ENCODE measurements at regions not wholly inside any gene's neighbourhood (a gene's known extent, or its start where the extent isn't known, plus 50 kb on each side); places are given as distances from the start of the nearest gene placed in this dataset.

DNA sequence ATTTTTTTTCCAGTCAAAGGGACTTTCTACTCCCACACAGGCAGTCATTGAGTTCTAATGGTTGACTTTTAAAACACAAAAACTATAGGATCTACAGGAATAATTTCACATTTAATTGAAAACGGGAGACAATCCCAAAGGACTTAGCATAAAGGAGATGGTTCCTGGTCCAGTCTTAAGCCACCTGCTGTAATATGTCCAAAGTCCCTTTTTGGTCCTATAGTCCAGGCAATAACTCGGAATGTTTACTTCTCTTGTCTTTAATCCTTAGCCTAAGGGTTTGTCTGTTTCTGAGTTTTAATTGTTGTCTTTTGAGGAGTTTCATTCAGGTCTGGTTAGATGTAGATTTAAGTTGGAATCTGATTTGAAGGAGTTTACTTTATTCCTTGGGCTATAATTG lies 184.9 kb downstream of the BAMBI start:
- intact Hi-C loops (cut with DNase I): no loop called here
- H3K9me3 ChIP-seq: no peaks in the 10 kb centered on the region
- 53 to 75% methylated on average over 2 of the region's 2 CpGs for WGBS, 2 donors
- TF ChIP-seq POLR2A (IDR thresholded peaks at IDR 0.05): no peak
- TF ChIP-seq, protein P1, sequence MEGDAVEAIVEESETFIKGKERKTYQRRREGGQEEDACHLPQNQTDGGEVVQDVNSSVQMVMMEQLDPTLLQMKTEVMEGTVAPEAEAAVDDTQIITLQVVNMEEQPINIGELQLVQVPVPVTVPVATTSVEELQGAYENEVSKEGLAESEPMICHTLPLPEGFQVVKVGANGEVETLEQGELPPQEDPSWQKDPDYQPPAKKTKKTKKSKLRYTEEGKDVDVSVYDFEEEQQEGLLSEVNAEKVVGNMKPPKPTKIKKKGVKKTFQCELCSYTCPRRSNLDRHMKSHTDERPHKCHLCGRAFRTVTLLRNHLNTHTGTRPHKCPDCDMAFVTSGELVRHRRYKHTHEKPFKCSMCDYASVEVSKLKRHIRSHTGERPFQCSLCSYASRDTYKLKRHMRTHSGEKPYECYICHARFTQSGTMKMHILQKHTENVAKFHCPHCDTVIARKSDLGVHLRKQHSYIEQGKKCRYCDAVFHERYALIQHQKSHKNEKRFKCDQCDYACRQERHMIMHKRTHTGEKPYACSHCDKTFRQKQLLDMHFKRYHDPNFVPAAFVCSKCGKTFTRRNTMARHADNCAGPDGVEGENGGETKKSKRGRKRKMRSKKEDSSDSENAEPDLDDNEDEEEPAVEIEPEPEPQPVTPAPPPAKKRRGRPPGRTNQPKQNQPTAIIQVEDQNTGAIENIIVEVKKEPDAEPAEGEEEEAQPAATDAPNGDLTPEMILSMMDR (IDR thresholded peaks at IDR 0.05): no peak
- H3K36me3 ChIP-seq: no peaks in the 10 kb centered on the region
- no peak for DNase-seq
- no peak overlapping the region for H3K4me3 ChIP-seq
- H3K4me1 ChIP-seq: no peaks in the 10 kb centered on the region
- no peak overlapping the region for H3K27ac ChIP-seq
- peaks cover 0 to 27% (median 0%) of the 10 kb centered on the region in 4 donors for H3K27me3 ChIP-seq

DNA sequence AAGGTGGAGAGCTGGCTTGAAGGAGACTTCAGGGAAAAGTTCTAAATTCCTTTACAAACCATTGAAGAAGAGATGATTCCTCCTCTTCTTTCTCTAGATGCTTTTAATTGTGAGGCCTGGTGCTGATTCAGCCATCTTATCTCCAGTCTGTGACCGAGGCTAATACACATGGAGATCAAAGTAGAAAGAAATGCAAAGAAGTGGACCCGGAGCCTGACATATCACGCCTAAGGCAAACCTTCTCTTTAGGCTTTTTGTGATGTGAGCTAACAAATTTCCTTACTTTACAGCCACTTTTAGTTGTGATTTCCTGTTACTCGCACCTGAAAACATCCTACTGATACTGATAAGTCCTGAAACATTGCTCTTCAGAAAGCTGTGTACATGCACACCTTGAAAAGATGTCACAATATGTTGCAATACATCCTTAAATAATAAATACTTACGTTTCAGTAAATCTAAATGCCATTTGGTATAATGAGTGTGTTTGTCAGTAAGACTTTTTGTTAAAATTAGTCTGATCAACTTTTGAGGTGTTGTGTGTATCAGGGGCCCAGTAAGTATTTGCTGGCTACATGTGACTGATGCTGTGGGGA lies 192.4 kb downstream of the BAMBI start:
- Histone ChIP-seq H3K9me3 (no peaks in the 10 kb centered on the region), H3K4me1 (no peaks in the 10 kb centered on the region), H3K27ac (no peak overlapping the region), H3K27me3 (peaks cover 0 to 4% (median 0%) of the 10 kb centered on the region in 4 donors), H3K36me3 (no peaks in the 10 kb centered on the region), H3K4me3 (no peak overlapping the region)
- TF ChIP-seq POLR2A (IDR thresholded peaks at IDR 0.05): no peak
- TF ChIP-seq, protein P1 (IDR thresholded peaks at IDR 0.05): no peak
- intact Hi-C loops (cut with DNase I): no loop called here
- 65 to 68% methylated on average over 5 of the region's 5 CpGs for WGBS, 2 donors
- no peak for DNase-seq

- Histone ChIP-seq H3K36me3 (no peaks in the 10 kb centered on the region), H3K9me3 (no peaks in the 10 kb centered on the region), H3K27me3 (peaks cover 0 to 5% (median 0%) of the 10 kb centered on the region in 4 donors), H3K27ac (no peak overlapping the region), H3K4me3 (no peak overlapping the region), H3K4me1 (no peaks in the 10 kb centered on the region)
- 81 to 84% methylated on average over 4 of the region's 4 CpGs for WGBS, 2 donors
- intact Hi-C loops (cut with DNase I): no loop called here
- TF ChIP-seq, protein P1 (IDR thresholded peaks at IDR 0.05): no peak
- TF ChIP-seq POLR2A (IDR thresholded peaks at IDR 0.05): no peak
- DNase-seq: no peak
Measured at GRCh38 chr10:28871665-28872064, 194.3 kb downstream of the BAMBI start.

DNA sequence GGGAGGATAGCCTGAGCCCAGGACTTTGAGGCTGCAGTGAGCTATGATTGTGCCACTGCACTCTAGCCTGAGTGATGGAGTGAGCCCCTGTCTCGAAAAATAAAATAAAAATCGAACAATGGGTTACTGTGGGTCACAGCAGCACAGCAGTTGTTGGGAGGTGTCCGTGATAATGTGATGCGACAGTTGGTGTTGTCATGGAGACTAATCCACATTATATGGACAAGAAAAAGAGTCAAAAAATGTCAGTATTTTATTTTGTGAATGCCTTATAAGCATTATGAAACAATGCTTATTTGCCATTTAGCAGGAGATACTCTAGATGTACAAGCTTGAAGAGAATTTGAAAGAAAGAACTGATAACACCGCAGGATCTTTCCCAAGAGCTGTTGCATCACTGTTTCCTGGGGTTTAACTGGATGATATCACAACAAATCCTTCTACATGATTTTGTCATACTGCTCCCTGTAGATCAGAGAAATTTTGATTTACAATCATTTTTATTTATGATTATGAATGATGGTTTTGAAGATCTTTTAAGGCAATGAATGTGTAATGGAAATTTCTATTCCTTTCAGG lies 195.4 kb downstream of the BAMBI start:
- TF ChIP-seq POLR2A (IDR thresholded peaks at IDR 0.05): no peak
- TF ChIP-seq, protein P1 (IDR thresholded peaks at IDR 0.05): no peak
- intact Hi-C loops (cut with DNase I): no loop called here
- no peaks in the 10 kb centered on the region for H3K4me1 ChIP-seq
- no peak overlapping the region for H3K4me3 ChIP-seq
- H3K9me3 ChIP-seq: no peaks in the 10 kb centered on the region
- no peaks in the 10 kb centered on the region for H3K36me3 ChIP-seq
- no peak for DNase-seq
- H3K27me3 ChIP-seq: peaks cover 0 to 8% (median 0%) of the 10 kb centered on the region in 4 donors
- 72 to 82% methylated on average over 5 of the region's 5 CpGs for WGBS, 2 donors
- no peak overlapping the region for H3K27ac ChIP-seq

DNA sequence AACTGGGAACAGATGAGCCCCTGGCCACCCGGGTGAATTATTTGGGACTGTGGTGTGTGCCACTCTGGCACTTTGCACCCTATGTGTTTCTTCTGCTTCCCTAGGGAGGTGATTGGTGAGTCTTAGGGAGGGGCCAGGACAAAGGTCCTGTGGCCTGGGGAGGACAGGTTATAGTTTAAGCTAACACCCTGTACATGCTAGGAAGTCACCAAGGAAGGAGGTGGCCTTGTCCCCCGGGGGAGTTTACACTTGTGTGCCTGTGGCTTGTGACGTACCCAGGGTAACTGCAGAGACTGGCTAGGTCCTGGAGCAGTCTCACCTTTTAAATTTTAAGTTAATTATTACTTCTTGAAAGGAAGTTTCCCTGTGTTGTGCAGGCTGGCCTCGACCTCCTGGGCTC lies 196.2 kb downstream of the BAMBI start:
- H3K4me3 ChIP-seq: no peak overlapping the region
- H3K9me3 ChIP-seq: no peaks in the 10 kb centered on the region
- intact Hi-C loops (cut with DNase I): no loop called here
- H3K27ac ChIP-seq: no peak overlapping the region
- TF ChIP-seq, protein P1 (IDR thresholded peaks at IDR 0.05): no peak
- no peak for TF ChIP-seq POLR2A (IDR thresholded peaks at IDR 0.05)
- H3K4me1 ChIP-seq: no peaks in the 10 kb centered on the region
- peaks cover 0 to 8% (median 0%) of the 10 kb centered on the region in 4 donors for H3K27me3 ChIP-seq
- no peaks in the 10 kb centered on the region for H3K36me3 ChIP-seq
- no peak for DNase-seq
- WGBS, 2 donors: 58 to 65% methylated on average over 2 to 3 of the region's 4 CpGs

All from esophagus squamous epithelium (tissue), 5 donors.